Astrocyte of the cerebellum (primary cell): ENCODE measurements at regions not wholly inside any gene's neighbourhood (a gene's known extent, or its start where the extent isn't known, plus 50 kb on each side); places are given as distances from the start of the nearest gene placed in this dataset.

Experiments used
- DNase-seq: peaks from one replicate; pipeline ENCODE4 v3.0.0-alpha.2; 2011; ENCODE audit warnings: low read depth
- H3K4me3 ChIP-seq: 2 replicates; pipeline ENCODE4 v1.5.1; 2011; ENCODE audit warnings: mild to moderate bottlenecking, low read depth, low read length, moderate library complexity
- in situ Hi-C: cut with HindIII; loops from 2 replicates; pipeline ENCODE4 v1.10.0; 2017; ENCODE audit warnings: low sequenced_read_pairs
- TF ChIP-seq, protein P1 (sequence below): IDR thresholded peaks from 2 replicates; pipeline ENCODE4 v1.5.1; 2012; ENCODE audit warnings: low read length, low read depth, moderate library complexity, mild to moderate bottlenecking; ENCODE audit errors: missing control alignments

GRCh38 chr9:19521205-19521604 is 112.4 kb downstream of the ACER2 start:
- TF ChIP-seq, protein P1, sequence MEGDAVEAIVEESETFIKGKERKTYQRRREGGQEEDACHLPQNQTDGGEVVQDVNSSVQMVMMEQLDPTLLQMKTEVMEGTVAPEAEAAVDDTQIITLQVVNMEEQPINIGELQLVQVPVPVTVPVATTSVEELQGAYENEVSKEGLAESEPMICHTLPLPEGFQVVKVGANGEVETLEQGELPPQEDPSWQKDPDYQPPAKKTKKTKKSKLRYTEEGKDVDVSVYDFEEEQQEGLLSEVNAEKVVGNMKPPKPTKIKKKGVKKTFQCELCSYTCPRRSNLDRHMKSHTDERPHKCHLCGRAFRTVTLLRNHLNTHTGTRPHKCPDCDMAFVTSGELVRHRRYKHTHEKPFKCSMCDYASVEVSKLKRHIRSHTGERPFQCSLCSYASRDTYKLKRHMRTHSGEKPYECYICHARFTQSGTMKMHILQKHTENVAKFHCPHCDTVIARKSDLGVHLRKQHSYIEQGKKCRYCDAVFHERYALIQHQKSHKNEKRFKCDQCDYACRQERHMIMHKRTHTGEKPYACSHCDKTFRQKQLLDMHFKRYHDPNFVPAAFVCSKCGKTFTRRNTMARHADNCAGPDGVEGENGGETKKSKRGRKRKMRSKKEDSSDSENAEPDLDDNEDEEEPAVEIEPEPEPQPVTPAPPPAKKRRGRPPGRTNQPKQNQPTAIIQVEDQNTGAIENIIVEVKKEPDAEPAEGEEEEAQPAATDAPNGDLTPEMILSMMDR: no peak
- in situ Hi-C loops: no loop called here
- DNase-seq: no peak
- H3K4me3 ChIP-seq: no peak overlapping the region

DNA sequence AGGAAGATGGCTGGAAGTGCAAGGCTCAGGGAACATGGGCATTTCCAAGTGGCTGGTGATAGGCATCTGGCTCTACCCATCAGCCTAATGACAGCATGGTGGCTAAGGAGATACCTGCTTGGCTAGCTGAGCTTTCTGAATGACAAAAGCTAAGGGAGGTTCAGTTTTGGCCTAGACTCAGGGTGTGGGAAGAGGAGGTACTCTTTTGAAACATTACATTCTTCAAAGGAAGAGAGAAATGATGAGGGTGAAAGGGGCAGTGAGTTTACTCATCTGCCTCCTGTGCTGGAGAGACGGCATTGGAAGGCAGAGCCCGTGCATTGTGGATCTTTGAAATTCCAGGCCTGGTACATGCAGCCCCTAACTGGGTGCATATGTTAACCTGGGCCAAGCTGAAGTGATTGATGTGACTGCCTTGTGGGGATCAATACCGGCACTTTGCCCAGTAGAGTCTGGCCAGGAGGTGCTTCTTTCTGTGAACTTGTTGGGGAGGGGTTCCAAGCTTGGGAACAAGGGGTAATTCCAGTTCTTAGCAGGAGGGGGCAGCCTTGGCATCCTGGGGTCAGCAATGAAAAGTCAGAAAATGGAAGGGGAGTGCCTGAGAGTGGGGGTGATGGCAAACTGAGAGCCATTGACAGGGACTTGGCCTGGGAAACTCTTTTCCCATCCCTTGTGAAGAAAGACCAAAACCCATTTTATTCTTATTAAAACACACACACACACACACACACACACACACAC is 108.6 kb downstream of the ACER2 start:
- in situ Hi-C loops: no loop called here
- no peak for DNase-seq
- no peak overlapping the region for H3K4me3 ChIP-seq
- TF ChIP-seq, protein P1: no peak

GRCh38 chr9:19516348-19516747 is 107.5 kb downstream of the ACER2 start:
- TF ChIP-seq, protein P1: no peak
- H3K4me3 ChIP-seq: no peak overlapping the region
- in situ Hi-C loops: no loop called here
- DNase-seq: no peak

DNA sequence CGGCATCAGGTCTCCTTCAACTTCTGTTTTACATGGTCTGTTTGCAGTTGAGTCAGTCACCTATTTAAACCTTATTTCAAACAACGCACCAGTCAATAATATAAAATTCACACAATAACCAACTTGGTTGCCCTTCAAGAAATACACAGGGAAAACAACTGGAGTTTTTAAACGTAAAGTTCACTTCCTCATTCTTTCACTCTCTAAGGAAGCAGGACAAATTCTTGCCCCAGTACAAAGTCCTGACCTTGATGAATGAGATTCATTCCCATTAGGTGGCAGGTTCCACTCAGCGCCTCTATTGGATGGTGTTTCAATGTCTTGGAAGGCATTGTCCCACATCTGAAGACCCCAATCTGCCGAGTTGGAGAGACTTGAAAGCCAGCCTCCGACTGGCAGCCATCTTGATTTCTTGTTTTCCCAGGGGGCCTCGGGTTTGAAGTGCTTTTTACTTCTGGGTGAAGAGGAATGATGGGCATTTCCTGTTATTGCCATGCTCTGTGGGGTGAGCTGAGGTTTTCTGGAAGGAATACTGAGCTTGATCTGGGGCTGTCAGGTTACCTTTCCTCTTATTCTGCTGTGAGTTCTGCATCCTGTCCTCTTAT is 105.0 kb downstream of the ACER2 start:
- in situ Hi-C loops: no loop called here
- TF ChIP-seq, protein P1: no peak
- no peak for DNase-seq
- H3K4me3 ChIP-seq: no peak overlapping the region

DNA sequence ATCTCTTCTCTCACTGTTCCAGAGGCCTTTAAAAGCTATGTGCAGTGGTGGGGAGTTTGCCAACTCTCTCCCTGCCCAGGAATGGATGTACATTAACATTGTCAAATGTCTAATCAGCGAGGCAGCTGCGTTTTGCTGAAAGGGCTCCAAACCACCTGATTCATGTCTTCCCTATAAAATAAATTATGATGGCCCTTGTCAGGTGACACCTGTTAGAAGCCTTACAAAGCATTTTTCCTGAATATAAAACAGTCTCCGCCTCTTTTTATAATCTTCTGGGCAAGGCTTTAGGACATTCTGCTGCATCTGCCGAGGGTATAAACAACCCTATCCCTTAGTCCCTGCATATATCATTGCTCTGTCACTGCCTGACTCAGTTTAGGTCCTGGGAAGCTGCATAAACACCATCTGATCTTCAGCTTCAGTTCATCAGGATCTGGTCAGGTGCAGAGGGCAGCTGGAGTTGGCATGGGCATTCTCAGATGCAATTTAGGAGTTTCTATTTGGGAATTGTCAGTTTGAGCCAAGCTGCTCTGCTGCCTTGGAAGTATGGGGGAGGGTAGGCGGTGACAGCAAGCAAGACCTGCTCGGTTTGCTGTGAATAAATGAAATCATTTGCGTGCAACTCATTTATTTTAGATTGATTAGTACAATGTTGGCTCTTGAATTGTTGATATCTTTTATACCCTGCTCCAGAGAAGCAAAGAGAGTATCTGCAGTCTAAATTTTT is 103.5 kb downstream of the ACER2 start:
- H3K4me3 ChIP-seq: no peak overlapping the region
- DNase-seq: no peak
- TF ChIP-seq, protein P1: no peak
- in situ Hi-C loops: no loop called here

- DNase-seq: no peak
- H3K4me3 ChIP-seq: no peak overlapping the region
- TF ChIP-seq, protein P1: no peak
- in situ Hi-C loops: no loop called here
These were observed 102.9 kb downstream of the ACER2 start for GRCh38 chr9:19511694-19512093.
